ENCODE measurements at regions not wholly inside any gene's neighbourhood (a gene's known extent, or its start where the extent isn't known, plus 50 kb on each side); places are given as distances from the start of the nearest gene placed in this dataset.

DNA sequence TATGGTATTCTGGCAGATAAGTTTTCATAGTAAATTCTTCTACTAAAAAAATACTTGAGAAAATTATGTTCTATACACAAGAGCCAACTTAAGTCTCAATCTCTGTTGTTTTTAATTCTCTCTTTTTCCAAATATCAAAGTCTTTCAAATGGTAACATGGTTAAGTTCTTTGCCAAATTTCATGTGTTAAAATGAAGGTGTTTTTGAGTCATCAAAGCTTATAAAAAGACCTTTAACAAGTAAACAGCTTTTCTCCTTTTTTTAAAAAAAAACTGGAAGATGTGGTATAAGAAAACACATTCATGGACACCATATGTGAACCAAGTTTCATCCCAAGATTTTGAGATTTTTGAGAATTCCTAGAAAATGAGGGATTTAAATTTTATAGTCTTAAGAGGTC, 111.3 kb downstream of the FOXG1 start:
- TF ChIP-seq MXI1 (IDR thresholded peaks at IDR 0.05; ENCODE audit: borderline replicate concordance, low read depth, low read length) (no peak), RAD21 (IDR thresholded peaks at IDR 0.05; ENCODE audit: low read length) (no peak), RFX5 (IDR thresholded peaks at IDR 0.05; ENCODE audit: low read depth, low read length) (no peak)
- TF ChIP-seq, protein P1, sequence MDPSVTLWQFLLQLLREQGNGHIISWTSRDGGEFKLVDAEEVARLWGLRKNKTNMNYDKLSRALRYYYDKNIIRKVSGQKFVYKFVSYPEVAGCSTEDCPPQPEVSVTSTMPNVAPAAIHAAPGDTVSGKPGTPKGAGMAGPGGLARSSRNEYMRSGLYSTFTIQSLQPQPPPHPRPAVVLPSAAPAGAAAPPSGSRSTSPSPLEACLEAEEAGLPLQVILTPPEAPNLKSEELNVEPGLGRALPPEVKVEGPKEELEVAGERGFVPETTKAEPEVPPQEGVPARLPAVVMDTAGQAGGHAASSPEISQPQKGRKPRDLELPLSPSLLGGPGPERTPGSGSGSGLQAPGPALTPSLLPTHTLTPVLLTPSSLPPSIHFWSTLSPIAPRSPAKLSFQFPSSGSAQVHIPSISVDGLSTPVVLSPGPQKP (IDR thresholded peaks at IDR 0.05; ENCODE audit: borderline replicate concordance, low read depth, low read length), result no peak
- TF ChIP-seq, protein P2, sequence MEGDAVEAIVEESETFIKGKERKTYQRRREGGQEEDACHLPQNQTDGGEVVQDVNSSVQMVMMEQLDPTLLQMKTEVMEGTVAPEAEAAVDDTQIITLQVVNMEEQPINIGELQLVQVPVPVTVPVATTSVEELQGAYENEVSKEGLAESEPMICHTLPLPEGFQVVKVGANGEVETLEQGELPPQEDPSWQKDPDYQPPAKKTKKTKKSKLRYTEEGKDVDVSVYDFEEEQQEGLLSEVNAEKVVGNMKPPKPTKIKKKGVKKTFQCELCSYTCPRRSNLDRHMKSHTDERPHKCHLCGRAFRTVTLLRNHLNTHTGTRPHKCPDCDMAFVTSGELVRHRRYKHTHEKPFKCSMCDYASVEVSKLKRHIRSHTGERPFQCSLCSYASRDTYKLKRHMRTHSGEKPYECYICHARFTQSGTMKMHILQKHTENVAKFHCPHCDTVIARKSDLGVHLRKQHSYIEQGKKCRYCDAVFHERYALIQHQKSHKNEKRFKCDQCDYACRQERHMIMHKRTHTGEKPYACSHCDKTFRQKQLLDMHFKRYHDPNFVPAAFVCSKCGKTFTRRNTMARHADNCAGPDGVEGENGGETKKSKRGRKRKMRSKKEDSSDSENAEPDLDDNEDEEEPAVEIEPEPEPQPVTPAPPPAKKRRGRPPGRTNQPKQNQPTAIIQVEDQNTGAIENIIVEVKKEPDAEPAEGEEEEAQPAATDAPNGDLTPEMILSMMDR (conservative IDR thresholded peaks at IDR 0.05; ENCODE audit: low read depth, low read length), result no peak
- no peaks in the 10 kb centered on the region for H3K4me1 ChIP-seq (ENCODE audit: control insufficient read depth, insufficient read depth, low read length)
- no peaks in the 10 kb centered on the region for H3K27me3 ChIP-seq (ENCODE audit: control insufficient read depth, insufficient read depth, low read length)
- no peak overlapping the region for H3K56ac ChIP-seq (ENCODE audit: extremely low read depth, insufficient read depth, low read length)
- no peak overlapping the region for H3K23ac ChIP-seq (ENCODE audit: low read depth, low read length)
- no peak overlapping the region for H2BK15ac ChIP-seq (ENCODE audit: low read depth, low read length)
- H2BK5ac ChIP-seq (ENCODE audit: low read depth, low read length, poor library complexity, severe bottlenecking), result no peak overlapping the region
- H3K14ac ChIP-seq (replicated peaks; ENCODE audit: low read depth, low read length), result no peak overlapping the region
- no TSS peak for BruUV-seq (replicated peaks)
- H4K5ac ChIP-seq (ENCODE audit: low read depth, low read length), result no peak overlapping the region
- POLR2A ChIA-PET (ENCODE audit: unreplicated experiment), result no interaction called here
- H3K4me3 ChIP-seq (ENCODE audit: insufficient read depth, low read depth, low read length), result no peak overlapping the region
- no peak overlapping the region for H2BK20ac ChIP-seq (ENCODE audit: low read depth, low read length)
- no peak overlapping the region for H3K4ac ChIP-seq (ENCODE audit: low read depth, low read length)
- H2AFZ ChIP-seq (replicated peaks; ENCODE audit: low read length, poor library complexity), result no peak overlapping the region
- DNase-seq, result no peak
- H3K18ac ChIP-seq (ENCODE audit: low read depth, low read length), result no peak overlapping the region
- H3K9me1 ChIP-seq (ENCODE audit: insufficient read depth, low read length), result no peaks in the 10 kb centered on the region
- no peaks in the 10 kb centered on the region for H4K20me1 ChIP-seq (ENCODE audit: insufficient read depth, low read length)
- no peak overlapping the region for H3K9ac ChIP-seq (ENCODE audit: low read depth, low read length)
- H3K79me1 ChIP-seq (ENCODE audit: low read depth in 1 of 2, low read length in 2 of 2), result no peaks in the 10 kb centered on the region
- no peak overlapping the region for H2BK120ac ChIP-seq (ENCODE audit: low read depth, low read length)
- CTCF ChIA-PET, result interaction anchor here (0.9 kb wide), 1 partner anchor 15 kb away, joined by 3 read pairs; no protein-coding TSS in a partner anchor
- no peak overlapping the region for H2AK9ac ChIP-seq (replicated peaks; ENCODE audit: low read depth, low read length, poor library complexity)
- no peaks in the 10 kb centered on the region for H3K9me3 ChIP-seq (ENCODE audit: control insufficient read depth, insufficient read depth, low read length)
- in situ Hi-C loops (cut with MboI; ENCODE audit: low sequenced_read_pairs), result no loop called here
- H3K4me2 ChIP-seq (ENCODE audit: low read depth, low read length), result no peak overlapping the region
- H3K27ac ChIP-seq (ENCODE audit: insufficient read depth, low read length), result no peak overlapping the region
- no peak overlapping the region for H2AK5ac ChIP-seq (ENCODE audit: low read depth, low read length)
- intact Hi-C loops (cut with micrococcal nuclease), result no loop called here
- H3K36me3 ChIP-seq (ENCODE audit: control insufficient read depth, insufficient read depth, low read length), result no peaks in the 10 kb centered on the region
- no peak for ATAC-seq (ENCODE audit: low read depth)
- no peak overlapping the region for H4K91ac ChIP-seq (ENCODE audit: insufficient read depth, low read depth, low read length)
- no peak overlapping the region for H4K8ac ChIP-seq (ENCODE audit: low read depth in 2 of 2, low read length in 2 of 2)
- dilution Hi-C loops (cut with HindIII; ENCODE audit: low sequenced_read_pairs, unreplicated experiment), result no loop called here

Data from IMR-90 (cell line).